Omental fat pad (tissue), 3 donors: ENCODE measurements at regions not wholly inside any gene's neighbourhood (a gene's known extent, or its start where the extent isn't known, plus 50 kb on each side); places are given as distances from the start of the nearest gene placed in this dataset.

Experiments used
- ATAC-seq: fragments of 150-250 bp; one replicate; pipeline ENCODE4 v1.9.1; 2016; ENCODE audit warnings: mild to moderate bottlenecking, moderate library complexity; ENCODE audit not compliant: low FRiP score
- DNase-seq: peaks from one replicate; pipeline ENCODE4 v3.0.0-alpha.2; 2019; ENCODE audit warnings: low spot score
- TF ChIP-seq, protein P1 (sequence below), 3 donors: fragments of 450-650 bp; IDR thresholded peaks; one replicate each; pipeline ENCODE4 v1.5.1; 2016 to 2017; ENCODE audit warnings: antibody characterized with exemption in 3 of 3, mild to moderate bottlenecking in 3 of 3, moderate library complexity in 2 of 3

DNA sequence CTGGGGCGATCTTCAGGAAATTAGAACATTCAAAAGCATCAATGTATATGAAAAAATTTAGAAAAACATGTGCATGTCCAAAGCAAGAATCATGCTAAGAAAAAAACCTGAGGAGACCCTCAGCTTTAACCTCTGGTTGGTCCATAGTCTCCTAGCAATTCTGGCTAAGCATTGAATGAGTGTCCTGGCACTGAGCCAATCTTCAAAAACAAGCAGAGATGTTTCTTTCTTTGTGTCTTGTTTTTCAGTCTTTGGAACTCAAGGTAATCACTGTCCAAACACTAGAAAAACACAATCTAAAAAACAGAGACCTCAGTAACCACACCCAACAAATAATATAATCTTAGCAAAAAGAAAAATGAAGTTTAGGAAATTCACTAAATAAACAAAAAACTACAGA lies 205.4 kb upstream of the CARD18 start:
- TF ChIP-seq, protein P1, sequence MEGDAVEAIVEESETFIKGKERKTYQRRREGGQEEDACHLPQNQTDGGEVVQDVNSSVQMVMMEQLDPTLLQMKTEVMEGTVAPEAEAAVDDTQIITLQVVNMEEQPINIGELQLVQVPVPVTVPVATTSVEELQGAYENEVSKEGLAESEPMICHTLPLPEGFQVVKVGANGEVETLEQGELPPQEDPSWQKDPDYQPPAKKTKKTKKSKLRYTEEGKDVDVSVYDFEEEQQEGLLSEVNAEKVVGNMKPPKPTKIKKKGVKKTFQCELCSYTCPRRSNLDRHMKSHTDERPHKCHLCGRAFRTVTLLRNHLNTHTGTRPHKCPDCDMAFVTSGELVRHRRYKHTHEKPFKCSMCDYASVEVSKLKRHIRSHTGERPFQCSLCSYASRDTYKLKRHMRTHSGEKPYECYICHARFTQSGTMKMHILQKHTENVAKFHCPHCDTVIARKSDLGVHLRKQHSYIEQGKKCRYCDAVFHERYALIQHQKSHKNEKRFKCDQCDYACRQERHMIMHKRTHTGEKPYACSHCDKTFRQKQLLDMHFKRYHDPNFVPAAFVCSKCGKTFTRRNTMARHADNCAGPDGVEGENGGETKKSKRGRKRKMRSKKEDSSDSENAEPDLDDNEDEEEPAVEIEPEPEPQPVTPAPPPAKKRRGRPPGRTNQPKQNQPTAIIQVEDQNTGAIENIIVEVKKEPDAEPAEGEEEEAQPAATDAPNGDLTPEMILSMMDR (IDR thresholded peaks at IDR 0.05): no peak
- no peak for DNase-seq

DNA sequence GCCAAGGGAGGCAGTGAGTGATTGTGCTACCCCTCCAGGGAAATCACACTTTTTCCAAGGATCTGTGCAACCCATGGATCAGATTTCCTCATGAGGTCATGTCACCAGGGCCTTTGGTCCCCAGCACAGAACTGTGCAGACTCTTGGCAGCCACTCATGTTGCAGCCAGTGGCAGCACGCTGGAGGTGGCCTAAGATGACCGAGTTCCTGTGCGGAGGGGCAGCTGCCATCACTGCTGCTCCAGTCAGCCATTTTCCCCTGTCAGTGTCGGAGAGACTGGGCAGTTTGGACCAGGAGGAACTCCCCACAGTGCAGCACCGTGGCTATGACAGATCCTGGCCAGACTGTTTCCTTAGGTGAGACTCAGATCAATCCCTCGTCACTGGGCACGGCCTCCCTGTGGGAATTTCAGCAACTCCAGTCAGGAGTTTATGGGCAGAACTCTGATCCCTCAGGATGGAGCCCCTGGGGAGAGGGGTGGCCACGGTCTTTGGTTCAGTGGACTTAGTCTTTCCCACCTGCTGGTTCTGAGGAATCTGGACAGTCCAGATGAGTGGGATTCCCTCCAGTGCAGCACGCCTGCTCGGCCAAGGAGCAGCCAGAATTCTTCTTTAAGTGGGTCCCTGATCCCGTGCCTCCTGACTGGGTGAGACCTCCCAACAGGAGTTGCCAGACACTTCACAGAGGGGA lies 194.6 kb upstream of the CARD18 start:
- DNase-seq: no peak
- TF ChIP-seq, protein P1 (IDR thresholded peaks at IDR 0.05): no peak
- ATAC-seq: no peak

More for the DNA sequence above, 205.4 kb upstream of the CARD18 start:
- ATAC-seq: no peak

DNA sequence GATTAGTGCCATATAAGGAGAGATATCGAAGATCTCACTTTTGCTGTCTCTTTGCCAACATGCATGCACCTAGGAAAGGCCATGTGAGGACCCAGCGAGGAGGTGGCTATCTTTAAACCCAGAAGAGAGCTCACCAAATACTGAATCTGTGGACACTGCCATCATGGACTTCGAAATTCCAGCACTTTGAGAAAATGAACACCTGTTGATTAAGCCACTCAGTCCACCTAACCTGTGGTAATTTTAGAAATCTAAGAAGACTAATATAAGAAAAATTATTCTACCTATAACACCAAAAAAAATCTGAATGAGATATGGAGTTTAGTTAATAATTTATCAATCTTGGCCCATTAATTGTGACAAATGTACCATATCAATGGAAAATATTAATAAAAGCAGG lies 193.6 kb upstream of the CARD18 start:
- TF ChIP-seq, protein P1 (IDR thresholded peaks at IDR 0.05): no peak
- DNase-seq (no peak), ATAC-seq (no peak)

DNA sequence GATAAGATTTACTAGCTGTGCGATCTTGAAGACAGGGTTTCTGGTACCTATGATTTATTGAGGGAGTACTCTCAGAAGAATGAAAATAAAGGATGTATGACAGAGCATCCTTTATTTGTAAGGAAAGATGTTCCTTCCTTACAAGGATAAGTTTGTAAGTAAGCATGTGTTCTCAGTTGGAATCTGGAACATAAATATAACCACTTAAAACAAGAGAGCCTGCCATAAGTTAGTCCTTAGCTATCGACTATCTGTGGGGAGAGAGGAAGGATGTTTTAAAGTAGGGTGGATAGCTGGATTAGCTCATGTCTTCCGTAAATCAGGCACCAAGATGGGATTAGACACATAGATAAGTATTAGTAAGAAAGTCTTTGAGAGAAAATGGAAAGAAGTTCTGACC lies 192.6 kb upstream of the CARD18 start:
- ATAC-seq (no peak), DNase-seq (no peak)
- TF ChIP-seq, protein P1 (IDR thresholded peaks at IDR 0.05): no peak

DNA sequence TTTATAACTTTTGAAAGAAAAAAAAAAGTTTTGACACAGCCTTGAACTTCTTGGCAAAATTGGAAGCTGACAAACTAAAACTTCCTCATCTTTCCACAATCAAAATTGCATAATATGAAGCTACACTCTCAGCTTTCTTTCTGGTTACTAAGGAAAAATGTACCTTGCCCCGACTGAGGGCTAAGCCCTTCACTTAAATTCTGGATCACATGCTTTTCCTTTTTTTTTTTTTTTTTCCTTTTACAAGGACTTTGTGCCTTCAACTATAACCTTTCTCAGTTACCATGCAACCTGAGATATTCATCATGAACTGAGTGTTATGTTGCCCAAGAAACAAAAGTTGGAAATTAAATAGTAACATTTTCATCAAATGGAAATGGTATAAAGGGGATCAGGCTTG lies 188.5 kb upstream of the CARD18 start:
- ATAC-seq (no peak), DNase-seq (no peak)
- TF ChIP-seq, protein P1 (IDR thresholded peaks at IDR 0.05): no peak

DNA sequence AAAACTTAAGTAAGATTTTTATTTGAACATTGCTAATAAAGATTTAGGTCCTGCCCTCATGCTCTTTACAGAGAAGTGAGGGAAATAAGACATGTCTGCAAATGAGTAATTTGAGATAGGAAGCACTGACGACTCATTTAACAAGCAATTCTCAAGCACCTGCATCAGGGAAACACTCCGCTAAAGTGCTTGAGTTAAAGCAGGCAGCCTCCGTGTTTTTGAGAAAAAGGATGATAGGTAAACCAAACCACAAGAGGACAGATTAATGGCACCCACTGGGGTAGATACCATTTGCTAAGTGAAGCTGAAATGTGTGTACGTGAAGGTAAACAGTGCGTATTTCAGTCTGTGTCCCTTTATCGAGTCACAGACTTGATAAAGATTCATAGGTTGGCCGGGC lies 184.6 kb upstream of the CARD18 start:
- TF ChIP-seq, protein P1 (IDR thresholded peaks at IDR 0.05): no peak
- no peak for ATAC-seq
- no peak for DNase-seq

DNA sequence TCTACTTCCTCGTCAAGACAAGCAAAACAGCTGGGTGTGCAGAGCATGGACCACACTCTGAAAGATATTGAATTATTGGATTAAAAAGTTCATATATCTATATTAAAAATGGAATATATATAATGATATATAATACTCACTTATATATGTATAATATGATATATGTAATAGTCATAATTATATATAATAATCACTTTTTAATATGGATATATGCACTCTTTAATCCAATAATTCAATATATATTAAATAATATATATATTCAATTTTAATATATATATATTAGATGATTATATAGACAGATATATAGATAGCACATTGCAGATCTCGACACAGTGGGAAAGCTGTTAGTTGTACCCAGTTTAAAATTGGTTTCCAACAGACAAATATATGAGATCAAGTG lies 182.1 kb upstream of the CARD18 start:
- no peak for ATAC-seq
- TF ChIP-seq, protein P1 (IDR thresholded peaks at IDR 0.05): no peak
- DNase-seq: no peak
